Stimulated activated CD8-positive, alpha-beta memory T cell treated with anti-CD3 and anti-CD28 coated beads, Interleukin-4, amount 100 ng/mL, for 24 hours (primary cell): ENCODE measurements at regions not wholly inside any gene's neighbourhood (a gene's known extent, or its start where the extent isn't known, plus 50 kb on each side); places are given as distances from the start of the nearest gene placed in this dataset.
"Not testable (repeated sequence)": the region's sequence is repeated elsewhere in the genome, so short reads cannot be mapped to it uniquely, and the experiment has no call there.

Source experiments
- DNase-seq: peaks from one replicate; pipeline ENCODE4 v3.0.0-alpha.2; 2020; ENCODE audit warnings: low read depth

- no peak for DNase-seq
Measured at GRCh38 chr5:2569176-2569575, 182.3 kb downstream of the IRX2 start.

DNA sequence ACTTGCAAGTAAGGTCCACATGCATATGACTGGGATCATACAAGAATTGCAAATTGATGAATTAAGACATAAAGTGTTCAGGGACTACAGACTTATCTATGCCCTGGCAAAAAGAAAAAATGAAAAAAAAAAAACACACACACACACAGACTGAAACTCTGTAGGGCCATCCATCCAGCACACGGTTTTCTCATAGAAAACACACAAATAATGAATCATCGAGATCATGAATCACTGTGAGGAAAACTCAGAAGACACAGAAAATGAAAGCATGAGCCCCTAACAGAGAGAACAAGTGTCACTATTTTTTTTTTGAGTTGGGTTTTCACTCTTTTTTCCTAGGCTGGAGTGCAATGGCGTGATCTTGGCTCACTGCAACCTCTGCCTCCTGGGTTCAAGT lies 185.2 kb downstream of the IRX2 start:
- no peak for DNase-seq

GRCh38 chr5:2565147-2565546 lies 186.3 kb downstream of the IRX2 start:
- DNase-seq: no peak

DNA sequence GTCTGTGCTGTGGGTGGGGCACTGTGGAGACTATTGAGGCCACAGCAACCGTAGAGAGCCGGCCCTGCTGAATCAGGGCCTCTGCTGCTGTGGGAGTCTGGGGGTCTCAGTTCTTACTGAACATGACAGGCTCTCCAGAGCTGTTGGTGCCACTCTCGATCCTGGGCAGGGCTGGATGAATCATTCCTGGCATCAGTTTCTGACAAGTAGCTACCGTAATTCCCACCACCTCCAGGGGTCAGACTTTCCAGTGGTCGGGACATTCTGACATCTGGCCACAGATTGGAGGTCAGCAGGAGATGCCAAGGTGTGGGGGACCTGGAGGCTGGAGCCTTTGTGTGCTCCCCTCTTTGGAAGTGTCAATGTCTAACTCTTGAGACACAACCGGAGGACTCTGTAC lies 188.4 kb downstream of the IRX2 start:
- DNase-seq: no peak

DNA sequence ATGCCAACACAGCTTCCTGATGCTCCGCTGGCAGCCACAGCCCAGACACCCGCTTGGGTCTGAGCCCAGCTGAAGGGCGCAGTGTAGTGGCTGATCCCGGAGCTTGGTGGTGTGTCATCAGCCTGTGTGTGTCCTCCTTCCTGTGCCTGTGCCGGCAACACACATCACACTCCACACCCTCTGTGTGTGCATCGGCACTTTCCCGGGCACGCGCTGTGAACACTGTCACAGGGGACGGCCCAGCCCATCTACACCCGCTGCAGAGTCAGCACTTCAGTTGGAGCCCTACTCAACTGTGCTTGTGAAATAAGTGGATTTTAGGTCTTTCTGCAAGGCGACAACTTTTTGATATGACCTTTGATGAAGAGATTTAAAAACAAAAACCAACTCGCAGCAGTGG lies 189.4 kb downstream of the IRX2 start:
- DNase-seq: no peak

- DNase-seq: no peak
Measured at GRCh38 chr5:2560435-2560834, 191.0 kb downstream of the IRX2 start.

GRCh38 chr5:2557435-2557834 lies 194.0 kb downstream of the IRX2 start:
- no peak for DNase-seq

DNA sequence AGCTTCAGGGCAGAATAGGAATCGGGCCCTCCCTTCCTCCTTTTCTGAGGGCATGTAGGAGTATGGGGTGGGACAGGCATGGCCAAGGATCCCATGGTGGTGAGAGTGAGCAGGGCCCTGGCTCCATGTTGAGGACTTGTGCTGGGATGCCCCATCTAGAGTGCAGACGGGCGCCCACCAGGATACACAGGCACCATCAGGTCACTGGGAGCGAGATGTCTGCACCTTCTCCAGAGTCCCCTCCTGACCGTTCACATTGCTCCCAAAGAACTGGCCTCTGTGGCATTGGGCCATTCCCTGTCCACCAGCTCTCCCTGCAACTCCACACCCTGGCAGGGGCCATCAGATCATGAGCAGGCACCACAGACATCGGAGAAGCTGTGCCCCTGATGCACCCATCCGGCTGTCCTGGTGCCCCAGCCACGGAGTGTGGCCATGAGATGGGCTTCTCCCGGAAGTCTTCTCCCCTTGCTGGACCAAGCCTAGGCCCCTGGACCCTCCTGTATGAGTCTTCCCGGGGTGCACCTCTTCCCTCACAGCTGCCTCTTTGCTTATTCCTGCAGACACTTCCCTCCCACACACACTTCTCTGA lies 195.0 kb downstream of the IRX2 start:
- DNase-seq: no peak

GRCh38 chr5:2553611-2554010 lies 197.9 kb downstream of the IRX2 start:
- DNase-seq: no peak

DNA sequence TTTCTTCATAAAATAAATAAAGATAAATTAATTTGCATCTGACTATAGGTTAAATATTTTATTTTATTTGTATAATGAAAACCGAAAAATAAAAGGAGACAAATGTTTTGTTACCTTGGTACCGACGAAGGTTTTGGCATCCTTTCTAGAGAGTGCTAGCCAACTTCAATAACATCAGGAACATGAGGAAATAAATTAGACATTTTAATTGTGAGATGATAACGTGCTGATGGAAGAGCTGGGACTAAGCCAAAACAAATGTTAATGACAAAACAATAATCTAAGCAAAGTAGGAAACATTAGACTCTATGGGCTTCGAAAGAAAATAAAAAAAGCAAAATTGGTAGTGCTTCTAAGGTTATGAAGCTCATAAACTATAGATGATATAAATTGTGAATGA lies 201.0 kb downstream of the IRX2 start:
- DNase-seq: no peak

GRCh38 chr5:2549900-2550299 lies 201.6 kb downstream of the IRX2 start:
- DNase-seq: no peak

GRCh38 chr5:2549354-2549753 lies 202.1 kb downstream of the IRX2 start:
- no peak for DNase-seq

DNA sequence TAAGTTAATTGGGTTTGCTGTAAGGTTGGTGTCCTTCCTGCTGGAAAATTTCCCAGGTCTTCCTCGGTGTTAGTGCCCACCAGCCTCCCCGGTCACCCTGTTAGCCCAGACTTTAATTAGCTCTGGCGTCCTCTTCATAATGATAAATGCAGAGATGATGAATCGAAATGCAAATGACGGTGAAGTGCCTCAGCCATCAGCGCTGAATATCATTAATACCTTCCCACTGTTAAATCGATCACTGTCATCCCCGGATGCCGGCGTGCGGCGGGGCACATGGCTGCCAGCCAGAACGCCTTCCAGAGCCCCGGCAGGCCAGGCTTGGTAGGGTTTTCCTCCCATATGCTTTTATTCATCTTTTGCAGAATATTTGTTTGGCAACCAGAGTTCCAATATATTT lies 204.5 kb downstream of the IRX2 start:
- DNase-seq: no peak

- DNase-seq: no peak
Measured at GRCh38 chr5:2544003-2544402, 207.5 kb downstream of the IRX2 start.

GRCh38 chr5:2542821-2543220 lies 208.7 kb downstream of the IRX2 start:
- DNase-seq: no peak

GRCh38 chr5:2542026-2542425 lies 209.5 kb downstream of the IRX2 start:
- DNase-seq: no peak

GRCh38 chr5:2538169-2538568 lies 213.3 kb downstream of the IRX2 start:
- no peak for DNase-seq

- no peak for DNase-seq
Measured at GRCh38 chr5:2537378-2538145, 213.9 kb downstream of the IRX2 start.

GRCh38 chr5:2536632-2537377 lies 214.7 kb downstream of the IRX2 start:
- no peak for DNase-seq

DNA sequence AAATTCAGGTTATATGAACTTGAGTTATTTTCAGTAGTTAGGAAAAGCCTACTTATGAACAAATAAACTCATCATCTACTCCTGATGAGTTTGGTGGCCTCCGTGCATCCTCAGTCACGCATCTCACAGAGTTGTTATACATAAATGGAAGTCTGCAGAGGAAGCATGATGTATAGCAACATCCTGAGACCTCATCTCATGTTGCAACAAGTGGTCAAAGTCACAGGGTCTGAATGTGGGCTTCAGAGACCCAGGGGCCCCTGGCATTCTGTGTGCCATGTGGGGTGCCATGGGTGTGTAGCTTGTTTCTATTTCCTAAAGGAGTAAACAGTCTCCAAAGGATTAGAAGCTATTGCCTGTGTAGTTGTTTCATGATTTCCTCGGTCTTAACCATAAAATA lies 216.5 kb downstream of the IRX2 start:
- no peak for DNase-seq

- no peak for DNase-seq
Measured at GRCh38 chr5:2534251-2534650, 217.2 kb downstream of the IRX2 start.

GRCh38 chr5:2533848-2534247 lies 217.6 kb downstream of the IRX2 start:
- not testable (repeated sequence) for DNase-seq

GRCh38 chr5:2532809-2533208 lies 218.7 kb downstream of the IRX2 start:
- DNase-seq: no peak
